Nephron (organoid): ENCODE measurements at regions not wholly inside any gene's neighbourhood (a gene's known extent, or its start where the extent isn't known, plus 50 kb on each side); places are given as distances from the start of the nearest gene placed in this dataset.

Experiments used
- H3K27ac Mint-ChIP-seq, 3 experiments: 2 replicates each; pipeline ENCODE4 v1.8.0; 2020; ENCODE audit warnings: mixed read lengths in 3 of 3, mild to moderate bottlenecking in 2 of 3, moderate library complexity in 1 of 3
- H3K27me3 Mint-ChIP-seq: 2 replicates; pipeline ENCODE4 v1.8.0; 2021; ENCODE audit warnings: low read depth, mild to moderate bottlenecking, moderate library complexity, mixed read lengths
- H3K36me3 Mint-ChIP-seq: 2 replicates; pipeline ENCODE4 v1.8.0; 2020; ENCODE audit warnings: low read depth, mixed read lengths
- H3K4me1 Mint-ChIP-seq: 2 replicates; pipeline ENCODE4 v1.8.0; 2020; ENCODE audit warnings: mixed read lengths
- H3K4me3 Mint-ChIP-seq, 3 experiments: 2 replicates each; pipeline ENCODE4 v1.8.0; 2020; ENCODE audit warnings: mild to moderate bottlenecking in 3 of 3, mixed read lengths in 3 of 3, moderate library complexity in 2 of 3
- H3K9me3 Mint-ChIP-seq: 2 replicates; pipeline ENCODE4 v1.8.0; 2020; ENCODE audit warnings: mixed read lengths
- CTCF ChIP-seq, 3 experiments: fragments of 200-600 bp; sonication (generic); IDR thresholded peaks; one replicate each; pipeline ENCODE4 v1.5.0; 2021; ENCODE audit warnings: antibody characterized with exemption in 3 of 3; ENCODE audit not compliant: unreplicated experiment in 3 of 3

- Mint-ChIP-seq H3K36me3 (no peaks in the 10 kb centered on the region), H3K4me3 (peak overlapping the region; percentile 10 to 26 (median 10)), H3K4me1 (peaks cover 38% of the 10 kb centered on the region), H3K9me3 (no peaks in the 10 kb centered on the region), H3K27me3 (peaks cover 49% of the 10 kb centered on the region), H3K27ac (peak overlapping the region; percentile 5 to 68 (median 29))
- TF ChIP-seq CTCF (IDR thresholded peaks at IDR 0.05; ENCODE audit: unreplicated experiment in 3 of 3), result no peak
Measured at GRCh38 chr9:78438211-78438610, 141.3 kb downstream of the PSAT1 start.

DNA sequence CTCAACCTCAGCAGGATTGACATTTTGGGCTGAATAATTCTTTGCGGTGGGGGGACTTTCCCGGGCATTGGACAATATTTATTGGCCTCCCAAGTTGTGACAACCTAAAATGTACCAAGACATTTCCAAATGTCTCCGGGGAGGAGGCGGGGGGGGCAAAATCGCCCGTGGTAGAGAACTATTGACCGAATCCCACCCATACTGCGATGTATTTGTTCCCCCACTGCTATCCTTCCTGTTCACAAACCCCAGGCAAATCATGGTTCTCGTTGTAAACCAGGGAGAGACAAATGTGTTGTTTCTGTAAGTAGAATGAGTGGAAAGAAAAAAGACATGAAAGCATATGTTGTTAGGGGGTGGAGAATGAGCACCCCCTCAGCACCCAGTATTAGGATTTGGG is 141.9 kb downstream of the PSAT1 start:
- Mint-ChIP-seq H3K27me3 (peaks cover 55% of the 10 kb centered on the region), H3K4me1 (peaks cover 38% of the 10 kb centered on the region), H3K4me3 (peak overlapping the region; percentile 51 to 74 (median 62)), H3K36me3 (no peaks in the 10 kb centered on the region), H3K9me3 (no peaks in the 10 kb centered on the region), H3K27ac (peak overlapping the region in 2 of 3 experiments; percentile 3 to 47)
- no peak for TF ChIP-seq CTCF (IDR thresholded peaks at IDR 0.05; ENCODE audit: unreplicated experiment in 3 of 3)

DNA sequence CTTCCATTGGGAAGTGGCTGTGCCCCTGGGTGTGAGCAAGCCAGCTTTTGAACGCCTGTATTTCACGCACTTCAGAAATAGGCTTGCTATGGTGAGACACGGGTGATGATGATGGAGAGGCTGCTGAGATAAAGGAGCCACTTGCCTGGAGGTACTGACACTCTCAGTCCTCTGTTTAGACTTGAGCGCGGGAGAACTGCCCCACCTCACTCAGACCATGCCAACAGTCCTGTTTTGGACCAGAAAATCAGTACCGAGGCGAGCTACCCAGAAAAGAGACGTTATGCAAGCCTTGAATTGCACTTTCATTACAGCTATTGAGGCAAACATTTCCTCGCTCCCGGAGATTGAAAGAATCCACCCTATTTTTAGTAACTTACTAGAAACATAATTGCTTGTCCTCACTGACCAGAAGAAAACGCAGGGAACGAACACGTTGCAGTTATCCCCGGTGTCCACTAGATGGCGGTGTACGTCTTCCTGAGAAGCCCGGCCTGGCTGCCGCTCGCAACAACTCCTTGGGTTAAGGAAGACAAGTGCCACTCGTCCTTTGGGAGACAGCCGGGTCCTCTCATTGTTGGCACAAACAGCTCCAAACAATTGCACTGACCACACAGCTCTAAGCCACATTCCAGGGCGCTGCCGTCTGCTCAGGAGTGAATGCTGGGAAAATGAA is 142.4 kb downstream of the PSAT1 start:
- H3K4me1 Mint-ChIP-seq, result peaks cover 38% of the 10 kb centered on the region
- peak overlapping the region; percentile 51 to 74 (median 62) for H3K4me3 Mint-ChIP-seq
- no peaks in the 10 kb centered on the region for H3K9me3 Mint-ChIP-seq
- peaks cover 61% of the 10 kb centered on the region for H3K27me3 Mint-ChIP-seq
- peak overlapping the region; percentile 3 to 47 (median 4) for H3K27ac Mint-ChIP-seq
- TF ChIP-seq CTCF (IDR thresholded peaks at IDR 0.05; ENCODE audit: unreplicated experiment in 3 of 3), result peak; percentile 93 to 98 (median 94)
- no peaks in the 10 kb centered on the region for H3K36me3 Mint-ChIP-seq

DNA sequence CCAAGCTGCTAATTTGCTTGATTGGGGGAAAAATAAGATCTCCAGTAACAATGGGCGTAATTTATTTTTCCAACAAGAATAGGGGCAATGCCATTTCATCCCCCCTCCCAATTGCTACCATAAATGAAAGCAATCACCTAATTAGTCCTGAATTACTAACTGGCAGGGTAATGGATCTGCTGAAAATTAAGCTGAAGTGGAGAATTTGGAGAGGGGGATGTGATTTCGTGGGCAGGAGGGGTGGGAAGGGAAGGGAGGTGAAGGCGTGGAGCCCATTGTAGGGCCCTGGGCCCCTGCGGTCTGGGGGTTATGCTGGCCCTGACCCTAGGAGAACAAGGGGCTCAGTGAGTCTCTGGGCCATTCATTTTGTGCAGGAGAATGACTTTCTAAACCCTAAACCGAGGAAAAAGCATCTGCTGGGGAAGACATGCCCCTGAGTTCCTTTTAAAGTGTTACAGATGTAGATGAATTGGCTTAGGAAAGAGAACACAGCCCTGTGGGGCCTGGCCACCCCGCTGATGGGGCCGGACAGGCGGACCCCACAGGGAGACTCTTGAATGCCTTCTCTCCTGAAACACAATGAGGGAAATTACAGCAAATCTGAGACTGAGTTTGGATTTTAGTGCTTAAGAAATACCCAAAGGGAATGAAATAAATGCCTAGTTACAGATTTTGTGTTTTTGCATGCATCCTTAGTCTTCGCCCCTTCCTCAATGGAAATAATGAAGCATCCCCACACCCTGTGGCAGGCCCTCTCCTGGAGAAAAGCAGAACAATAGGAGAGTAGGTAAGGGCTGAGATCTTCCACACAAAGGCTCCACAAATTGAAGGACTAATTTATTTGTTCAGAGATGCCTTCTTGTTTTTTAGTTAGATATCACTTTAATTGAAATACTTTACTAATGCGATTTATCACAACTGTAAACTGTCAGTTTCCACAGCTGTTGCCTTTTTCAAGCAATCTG is 143.2 kb downstream of the PSAT1 start:
- peaks cover 60% of the 10 kb centered on the region for H3K27me3 Mint-ChIP-seq
- no peaks in the 10 kb centered on the region for H3K9me3 Mint-ChIP-seq
- no peak for TF ChIP-seq CTCF (IDR thresholded peaks at IDR 0.05; ENCODE audit: unreplicated experiment in 3 of 3)
- peaks cover 38% of the 10 kb centered on the region for H3K4me1 Mint-ChIP-seq
- H3K27ac Mint-ChIP-seq, result peak overlapping the region in 1 of 3 experiments; percentile 47
- H3K4me3 Mint-ChIP-seq, result peak overlapping the region in 1 of 3 experiments; percentile 74
- no peaks in the 10 kb centered on the region for H3K36me3 Mint-ChIP-seq

DNA sequence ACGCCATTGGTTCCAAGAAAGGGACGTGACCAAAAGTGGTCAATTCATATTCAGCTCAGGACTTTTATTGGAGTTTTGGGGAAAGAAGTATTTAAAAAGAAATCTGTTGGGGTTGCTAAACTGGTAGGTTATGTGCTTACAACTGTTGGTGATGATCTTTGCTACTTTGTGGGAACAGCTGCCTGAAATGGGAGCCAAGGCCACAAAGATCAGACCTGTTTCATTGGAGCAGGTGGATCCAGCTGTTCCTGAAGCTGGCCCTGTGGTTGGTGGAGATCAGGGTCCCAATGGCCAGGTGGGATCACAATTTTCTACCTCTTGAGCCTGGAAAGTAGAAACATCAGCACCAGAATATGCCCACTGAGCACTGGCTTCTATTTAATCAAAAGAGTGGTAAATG is 144.5 kb downstream of the PSAT1 start:
- Mint-ChIP-seq H3K4me1 (peaks cover 38% of the 10 kb centered on the region), H3K36me3 (no peaks in the 10 kb centered on the region), H3K27me3 (peaks cover 55% of the 10 kb centered on the region), H3K27ac (no peak overlapping the region), H3K4me3 (no peak overlapping the region), H3K9me3 (no peaks in the 10 kb centered on the region)
- TF ChIP-seq CTCF (IDR thresholded peaks at IDR 0.05; ENCODE audit: unreplicated experiment in 3 of 3), result no peak
